Retinal pigment epithelial cell (primary cell): ENCODE measurements at regions not wholly inside any gene's neighbourhood (a gene's known extent, or its start where the extent isn't known, plus 50 kb on each side); places are given as distances from the start of the nearest gene placed in this dataset.
A peak's percentile ranks its signal among the peaks of the same experiment; 100 is the strongest.

Source experiments
- DNase-seq: peaks from one replicate; pipeline ENCODE4 v3.0.0-alpha.2; 2010; ENCODE audit warnings: low read depth
- H3K4me3 ChIP-seq: 2 replicates; pipeline ENCODE4 v1.5.1; 2011; ENCODE audit warnings: mild to moderate bottlenecking, low read length, control low read depth, moderate library complexity
- TF ChIP-seq, protein P1 (sequence below): conservative IDR thresholded peaks from 2 replicates; pipeline ENCODE4 v1.5.1; 2011; ENCODE audit warnings: low read depth, low read length, control low read depth, inconsistent platforms

DNA sequence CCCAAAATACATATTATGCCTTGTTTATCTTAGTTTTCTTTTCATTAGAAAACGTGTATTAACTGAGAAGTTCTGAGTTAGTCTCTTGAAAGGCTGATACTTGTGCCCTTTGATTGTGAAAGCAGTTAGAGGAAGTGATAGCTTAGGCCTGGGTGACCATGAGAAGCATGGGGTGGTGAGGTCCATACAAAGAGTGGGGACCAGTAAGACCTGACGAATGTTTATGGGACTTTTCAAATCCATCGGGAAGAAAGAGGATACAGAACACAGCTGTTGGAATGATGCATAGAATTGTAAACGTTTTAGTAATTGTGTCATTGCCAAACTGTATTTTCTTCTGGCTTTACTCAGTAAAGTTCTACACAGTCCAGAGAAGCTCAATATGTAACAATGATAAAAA is 259.8 kb downstream of the LMO4 start:
- TF ChIP-seq, protein P1, sequence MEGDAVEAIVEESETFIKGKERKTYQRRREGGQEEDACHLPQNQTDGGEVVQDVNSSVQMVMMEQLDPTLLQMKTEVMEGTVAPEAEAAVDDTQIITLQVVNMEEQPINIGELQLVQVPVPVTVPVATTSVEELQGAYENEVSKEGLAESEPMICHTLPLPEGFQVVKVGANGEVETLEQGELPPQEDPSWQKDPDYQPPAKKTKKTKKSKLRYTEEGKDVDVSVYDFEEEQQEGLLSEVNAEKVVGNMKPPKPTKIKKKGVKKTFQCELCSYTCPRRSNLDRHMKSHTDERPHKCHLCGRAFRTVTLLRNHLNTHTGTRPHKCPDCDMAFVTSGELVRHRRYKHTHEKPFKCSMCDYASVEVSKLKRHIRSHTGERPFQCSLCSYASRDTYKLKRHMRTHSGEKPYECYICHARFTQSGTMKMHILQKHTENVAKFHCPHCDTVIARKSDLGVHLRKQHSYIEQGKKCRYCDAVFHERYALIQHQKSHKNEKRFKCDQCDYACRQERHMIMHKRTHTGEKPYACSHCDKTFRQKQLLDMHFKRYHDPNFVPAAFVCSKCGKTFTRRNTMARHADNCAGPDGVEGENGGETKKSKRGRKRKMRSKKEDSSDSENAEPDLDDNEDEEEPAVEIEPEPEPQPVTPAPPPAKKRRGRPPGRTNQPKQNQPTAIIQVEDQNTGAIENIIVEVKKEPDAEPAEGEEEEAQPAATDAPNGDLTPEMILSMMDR: no peak
- no peak overlapping the region for H3K4me3 ChIP-seq
- no peak for DNase-seq

DNA sequence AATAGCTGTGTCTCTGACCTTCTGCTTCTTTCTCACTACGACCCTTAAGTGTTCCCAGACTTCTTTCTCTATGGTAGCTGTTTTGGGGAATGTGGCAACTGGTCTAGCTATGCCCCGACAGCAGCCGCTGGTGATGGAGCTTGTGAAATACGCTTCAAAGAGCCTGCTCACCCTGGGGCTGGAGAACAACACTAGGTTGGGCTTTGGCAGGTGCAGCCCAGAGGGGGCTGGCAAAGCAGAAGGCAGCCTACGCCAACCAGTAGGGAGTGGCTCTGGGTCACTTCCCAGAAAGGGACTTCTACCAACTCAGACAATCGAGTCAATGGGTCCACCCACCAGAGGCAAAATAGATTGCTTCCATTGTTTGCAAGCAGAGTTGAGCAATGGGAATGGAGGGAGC is 262.8 kb downstream of the LMO4 start:
- TF ChIP-seq, protein P1: no peak
- no peak for DNase-seq
- no peak overlapping the region for H3K4me3 ChIP-seq

DNA sequence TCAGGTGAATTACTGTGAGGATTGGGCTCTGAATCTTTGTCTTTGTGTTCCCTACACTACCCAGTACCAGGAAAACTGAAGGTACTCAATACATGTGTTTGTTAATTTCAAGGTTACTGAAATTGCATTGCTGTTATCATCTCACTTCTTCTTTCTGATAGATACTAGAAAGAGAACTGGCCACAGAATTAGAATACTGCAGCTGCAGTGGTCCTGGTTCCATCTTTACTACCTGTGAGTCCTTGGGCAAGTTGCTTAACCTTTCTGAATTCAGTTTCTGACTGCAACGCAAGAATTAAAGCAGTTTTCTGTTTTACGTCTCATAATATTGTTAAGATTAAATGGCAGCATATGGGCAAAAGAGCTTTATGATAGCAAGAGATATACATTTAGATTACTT is 263.5 kb downstream of the LMO4 start:
- DNase-seq: no peak
- TF ChIP-seq, protein P1: no peak
- H3K4me3 ChIP-seq: no peak overlapping the region

DNA sequence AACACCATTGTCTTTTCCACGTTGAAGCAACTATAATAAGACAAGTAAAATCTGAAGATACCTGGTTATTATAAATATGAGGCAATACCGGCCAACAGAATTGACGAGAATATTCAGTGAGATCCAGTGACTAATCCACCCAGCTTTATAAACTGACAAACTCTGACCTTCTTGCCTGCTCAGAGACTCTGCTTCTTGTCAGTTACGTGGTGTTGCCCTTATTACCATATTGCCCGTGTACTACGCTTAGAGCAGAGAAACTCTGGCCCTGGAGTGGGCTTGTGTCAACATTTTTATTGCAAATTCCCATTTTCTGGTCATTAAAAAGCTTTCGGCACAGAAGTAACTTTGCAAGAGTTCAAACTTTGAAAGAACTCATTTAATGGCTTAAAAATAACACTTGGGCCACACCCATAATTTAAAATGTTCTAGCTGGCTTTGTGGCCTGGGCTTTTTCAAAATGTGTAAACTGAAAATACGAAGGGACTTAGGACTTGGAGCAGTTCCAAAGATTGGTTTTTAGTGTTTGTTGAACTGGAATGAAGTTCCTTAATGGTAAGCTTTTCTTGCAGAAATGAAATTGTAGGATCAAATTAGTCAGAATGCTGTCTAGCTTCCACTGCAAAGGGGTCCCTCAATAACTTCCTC is 266.2 kb downstream of the LMO4 start:
- TF ChIP-seq, protein P1: no peak
- H3K4me3 ChIP-seq: no peak overlapping the region
- peak; percentile 75 for DNase-seq

DNA sequence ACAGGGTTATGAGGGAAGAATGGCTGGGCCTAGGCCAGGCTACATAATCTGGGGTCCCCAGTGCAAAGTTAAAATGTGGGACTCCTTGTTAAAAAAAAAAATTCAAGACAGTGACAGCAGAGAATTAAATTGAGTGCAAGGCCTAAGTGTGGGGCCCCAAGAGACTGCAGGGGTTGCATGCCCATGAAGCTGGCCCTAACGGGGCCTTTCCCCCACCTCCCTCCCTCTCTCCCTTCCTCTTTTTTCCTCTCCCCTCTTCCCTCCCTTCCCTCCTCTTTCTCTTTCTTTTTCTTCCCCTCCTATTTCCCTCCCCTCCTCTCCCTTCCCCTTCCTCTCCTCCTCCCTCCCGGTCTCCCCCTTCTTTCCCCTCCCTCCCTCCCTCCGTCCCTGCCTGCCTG is 266.7 kb downstream of the LMO4 start:
- no peak for DNase-seq
- TF ChIP-seq, protein P1: no peak
- no peak overlapping the region for H3K4me3 ChIP-seq

DNA sequence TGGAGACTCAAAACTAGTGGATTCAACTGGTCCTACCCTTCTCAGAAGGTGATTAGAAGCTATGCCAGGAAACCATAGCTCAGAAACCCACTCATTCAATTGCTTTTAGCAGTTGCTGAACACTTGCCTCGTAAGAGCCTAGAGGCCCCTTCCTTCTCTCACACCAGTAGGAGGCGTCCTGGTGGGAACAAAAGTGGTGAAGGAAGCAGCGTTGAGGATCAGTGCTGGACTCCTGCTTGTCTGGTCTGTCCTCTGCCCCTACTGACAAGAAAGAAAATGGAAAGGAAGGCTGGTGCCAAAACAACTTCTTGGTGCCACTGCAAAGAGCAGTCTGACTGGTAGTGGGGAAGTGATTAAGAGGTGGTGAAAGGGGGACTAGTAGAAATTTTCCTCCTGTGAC is 269.7 kb downstream of the LMO4 start:
- H3K4me3 ChIP-seq: no peak overlapping the region
- TF ChIP-seq, protein P1: no peak
- DNase-seq: no peak

DNA sequence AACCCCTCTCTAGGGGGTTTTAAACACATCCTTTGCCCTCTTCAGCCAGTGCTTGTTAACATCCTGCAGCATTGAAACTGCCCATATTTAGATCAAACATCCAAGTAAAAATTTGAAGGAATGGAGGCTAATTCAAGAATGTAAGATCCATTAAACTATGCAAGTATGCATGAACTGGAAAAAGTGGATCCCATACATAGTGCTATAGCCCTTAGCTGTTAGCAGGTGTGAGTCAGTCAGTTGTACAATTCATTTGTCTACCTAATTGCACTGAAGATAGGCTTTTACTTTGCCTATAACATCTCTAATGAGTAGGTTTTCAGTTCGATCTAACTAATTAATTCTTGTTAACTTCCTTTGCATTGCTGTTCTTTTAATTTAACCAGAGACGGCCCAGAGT is 270.9 kb downstream of the LMO4 start:
- no peak overlapping the region for H3K4me3 ChIP-seq
- TF ChIP-seq, protein P1: no peak
- DNase-seq: no peak
